ENCODE measurements at regions not wholly inside any gene's neighbourhood (a gene's known extent, or its start where the extent isn't known, plus 50 kb on each side); places are given as distances from the start of the nearest gene placed in this dataset.

DNA sequence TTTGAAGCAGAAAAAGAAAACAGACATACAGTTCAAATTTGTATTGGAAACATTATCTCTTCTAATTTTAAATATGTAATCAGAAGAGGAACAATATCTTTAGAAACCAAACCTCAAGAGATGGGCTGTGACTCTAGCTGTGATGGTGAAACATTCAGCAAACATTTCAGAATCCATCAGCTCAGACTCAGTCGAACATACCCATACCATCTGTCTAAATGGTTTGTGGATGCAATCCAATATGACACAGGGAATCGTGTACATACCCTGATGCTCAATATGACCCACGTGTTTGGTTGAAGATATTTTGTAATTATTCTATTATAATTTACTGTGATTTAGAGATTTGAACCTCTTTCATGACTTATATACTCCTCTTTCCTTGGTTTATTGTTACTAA is 665.2 kb upstream of the CDH8 start:
- POLR2A ChIA-PET, result no interaction called here
- Histone ChIP-seq H3K27me3 (replicated peaks in 1 of 2; ENCODE audit: control insufficient read depth in 2 of 2, insufficient read depth in 2 of 2, low read length in 1 of 2) (no peaks in the 10 kb centered on the region), H3K36me3 (ENCODE audit: control insufficient read depth in 2 of 2, insufficient read depth in 2 of 2, low read length in 1 of 2) (no peaks in the 10 kb centered on the region), H3K4me1 (ENCODE audit: control insufficient read depth, insufficient read depth, low read length) (no peaks in the 10 kb centered on the region), H3K4me3 (no peak overlapping the region), H3K9me3 (replicated peaks; ENCODE audit: control insufficient read depth, insufficient read depth, low read length) (no peaks in the 10 kb centered on the region), H3K4me2 (ENCODE audit: control insufficient read depth, insufficient read depth) (no peak overlapping the region), H3K27ac (ENCODE audit: control insufficient read depth, insufficient read depth) (no peak overlapping the region), H2AFZ (ENCODE audit: control insufficient read depth, low read depth, low read length) (no peak overlapping the region), H4K20me1 (ENCODE audit: control insufficient read depth, insufficient read depth) (no peaks in the 10 kb centered on the region), H3K79me2 (ENCODE audit: control insufficient read depth, insufficient read depth, low read length) (no peaks in the 10 kb centered on the region), H3K9ac (ENCODE audit: control insufficient read depth, insufficient read depth, low read length) (no peak overlapping the region)
- SMC1A ChIA-PET (ENCODE audit: uncharacterized antibody, unreplicated experiment), result no interaction called here
- intact Hi-C loops (cut with micrococcal nuclease; ENCODE audit: unreplicated experiment), result no loop called here
- FAIRE-seq, result no peak
- CTCF ChIA-PET, result no interaction called here
- in situ Hi-C loops (cut with MboI), result no loop called here
- no TSS peak for BruUV-seq (replicated peaks)
- RAD21 ChIA-PET (ENCODE audit: unreplicated experiment), result no interaction called here
- 20% methylated on average over 3 of the region's 3 CpGs for WGBS (ENCODE audit: insufficient coverage, insufficient replicate concordance, low lambda C conversion rate, missing lambda C conversion rate)
- no peak for DNase-seq (ENCODE audit: low read depth, low spot score)
- ATAC-seq, result no peak
- TF ChIP-seq MTA3 (IDR thresholded peaks at IDR 0.05; ENCODE audit: borderline replicate concordance, low read length) (no peak), PAX8 (IDR thresholded peaks at IDR 0.05) (no peak), MEF2B (IDR thresholded peaks at IDR 0.05; ENCODE audit: partially characterized antibody, poor library complexity, severe bottlenecking) (no peak), NRF1 (conservative IDR thresholded peaks at IDR 0.05; ENCODE audit: low read depth, low read length) (no peak)
- TF ChIP-seq, protein P1, sequence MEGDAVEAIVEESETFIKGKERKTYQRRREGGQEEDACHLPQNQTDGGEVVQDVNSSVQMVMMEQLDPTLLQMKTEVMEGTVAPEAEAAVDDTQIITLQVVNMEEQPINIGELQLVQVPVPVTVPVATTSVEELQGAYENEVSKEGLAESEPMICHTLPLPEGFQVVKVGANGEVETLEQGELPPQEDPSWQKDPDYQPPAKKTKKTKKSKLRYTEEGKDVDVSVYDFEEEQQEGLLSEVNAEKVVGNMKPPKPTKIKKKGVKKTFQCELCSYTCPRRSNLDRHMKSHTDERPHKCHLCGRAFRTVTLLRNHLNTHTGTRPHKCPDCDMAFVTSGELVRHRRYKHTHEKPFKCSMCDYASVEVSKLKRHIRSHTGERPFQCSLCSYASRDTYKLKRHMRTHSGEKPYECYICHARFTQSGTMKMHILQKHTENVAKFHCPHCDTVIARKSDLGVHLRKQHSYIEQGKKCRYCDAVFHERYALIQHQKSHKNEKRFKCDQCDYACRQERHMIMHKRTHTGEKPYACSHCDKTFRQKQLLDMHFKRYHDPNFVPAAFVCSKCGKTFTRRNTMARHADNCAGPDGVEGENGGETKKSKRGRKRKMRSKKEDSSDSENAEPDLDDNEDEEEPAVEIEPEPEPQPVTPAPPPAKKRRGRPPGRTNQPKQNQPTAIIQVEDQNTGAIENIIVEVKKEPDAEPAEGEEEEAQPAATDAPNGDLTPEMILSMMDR (IDR thresholded peaks at IDR 0.05 in 2 of 3, conservative IDR thresholded peaks at IDR 0.05 in 1 of 3; ENCODE audit: control insufficient read depth in 2 of 3, extremely low read depth in 1 of 3, insufficient read depth in 1 of 3, low read depth in 3 of 3, low read length in 3 of 3), result no peak
- TF ChIP-seq, protein P2, sequence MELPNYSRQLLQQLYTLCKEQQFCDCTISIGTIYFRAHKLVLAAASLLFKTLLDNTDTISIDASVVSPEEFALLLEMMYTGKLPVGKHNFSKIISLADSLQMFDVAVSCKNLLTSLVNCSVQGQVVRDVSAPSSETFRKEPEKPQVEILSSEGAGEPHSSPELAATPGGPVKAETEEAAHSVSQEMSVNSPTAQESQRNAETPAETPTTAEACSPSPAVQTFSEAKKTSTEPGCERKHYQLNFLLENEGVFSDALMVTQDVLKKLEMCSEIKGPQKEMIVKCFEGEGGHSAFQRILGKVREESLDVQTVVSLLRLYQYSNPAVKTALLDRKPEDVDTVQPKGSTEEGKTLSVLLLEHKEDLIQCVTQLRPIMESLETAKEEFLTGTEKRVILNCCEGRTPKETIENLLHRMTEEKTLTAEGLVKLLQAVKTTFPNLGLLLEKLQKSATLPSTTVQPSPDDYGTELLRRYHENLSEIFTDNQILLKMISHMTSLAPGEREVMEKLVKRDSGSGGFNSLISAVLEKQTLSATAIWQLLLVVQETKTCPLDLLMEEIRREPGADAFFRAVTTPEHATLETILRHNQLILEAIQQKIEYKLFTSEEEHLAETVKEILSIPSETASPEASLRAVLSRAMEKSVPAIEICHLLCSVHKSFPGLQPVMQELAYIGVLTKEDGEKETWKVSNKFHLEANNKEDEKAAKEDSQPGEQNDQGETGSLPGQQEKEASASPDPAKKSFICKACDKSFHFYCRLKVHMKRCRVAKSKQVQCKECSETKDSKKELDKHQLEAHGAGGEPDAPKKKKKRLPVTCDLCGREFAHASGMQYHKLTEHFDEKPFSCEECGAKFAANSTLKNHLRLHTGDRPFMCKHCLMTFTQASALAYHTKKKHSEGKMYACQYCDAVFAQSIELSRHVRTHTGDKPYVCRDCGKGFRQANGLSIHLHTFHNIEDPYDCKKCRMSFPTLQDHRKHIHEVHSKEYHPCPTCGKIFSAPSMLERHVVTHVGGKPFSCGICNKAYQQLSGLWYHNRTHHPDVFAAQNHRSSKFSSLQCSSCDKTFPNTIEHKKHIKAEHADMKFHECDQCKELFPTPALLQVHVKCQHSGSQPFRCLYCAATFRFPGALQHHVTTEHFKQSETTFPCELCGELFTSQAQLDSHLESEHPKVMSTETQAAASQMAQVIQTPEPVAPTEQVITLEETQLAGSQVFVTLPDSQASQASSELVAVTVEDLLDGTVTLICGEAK (IDR thresholded peaks at IDR 0.05; ENCODE audit: borderline replicate concordance), result no peak
- TF ChIP-seq, protein P3, sequence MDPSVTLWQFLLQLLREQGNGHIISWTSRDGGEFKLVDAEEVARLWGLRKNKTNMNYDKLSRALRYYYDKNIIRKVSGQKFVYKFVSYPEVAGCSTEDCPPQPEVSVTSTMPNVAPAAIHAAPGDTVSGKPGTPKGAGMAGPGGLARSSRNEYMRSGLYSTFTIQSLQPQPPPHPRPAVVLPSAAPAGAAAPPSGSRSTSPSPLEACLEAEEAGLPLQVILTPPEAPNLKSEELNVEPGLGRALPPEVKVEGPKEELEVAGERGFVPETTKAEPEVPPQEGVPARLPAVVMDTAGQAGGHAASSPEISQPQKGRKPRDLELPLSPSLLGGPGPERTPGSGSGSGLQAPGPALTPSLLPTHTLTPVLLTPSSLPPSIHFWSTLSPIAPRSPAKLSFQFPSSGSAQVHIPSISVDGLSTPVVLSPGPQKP (IDR thresholded peaks at IDR 0.05; ENCODE audit: low read depth, low read length), result no peak
- TF ChIP-seq, protein P4, sequence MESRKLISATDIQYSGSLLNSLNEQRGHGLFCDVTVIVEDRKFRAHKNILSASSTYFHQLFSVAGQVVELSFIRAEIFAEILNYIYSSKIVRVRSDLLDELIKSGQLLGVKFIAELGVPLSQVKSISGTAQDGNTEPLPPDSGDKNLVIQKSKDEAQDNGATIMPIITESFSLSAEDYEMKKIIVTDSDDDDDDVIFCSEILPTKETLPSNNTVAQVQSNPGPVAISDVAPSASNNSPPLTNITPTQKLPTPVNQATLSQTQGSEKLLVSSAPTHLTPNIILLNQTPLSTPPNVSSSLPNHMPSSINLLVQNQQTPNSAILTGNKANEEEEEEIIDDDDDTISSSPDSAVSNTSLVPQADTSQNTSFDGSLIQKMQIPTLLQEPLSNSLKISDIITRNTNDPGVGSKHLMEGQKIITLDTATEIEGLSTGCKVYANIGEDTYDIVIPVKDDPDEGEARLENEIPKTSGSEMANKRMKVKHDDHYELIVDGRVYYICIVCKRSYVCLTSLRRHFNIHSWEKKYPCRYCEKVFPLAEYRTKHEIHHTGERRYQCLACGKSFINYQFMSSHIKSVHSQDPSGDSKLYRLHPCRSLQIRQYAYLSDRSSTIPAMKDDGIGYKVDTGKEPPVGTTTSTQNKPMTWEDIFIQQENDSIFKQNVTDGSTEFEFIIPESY (IDR thresholded peaks at IDR 0.05), result no peak
